DND-41 (cell line): ENCODE measurements at regions not wholly inside any gene's neighbourhood (a gene's known extent, or its start where the extent isn't known, plus 50 kb on each side); places are given as distances from the start of the nearest gene placed in this dataset.

ENCODE experiments used
- ATAC-seq: fragments of 200-7000 bp; cut with Tn5 transposase; 3 replicates; pipeline ENCODE4 v1.9.1; 2021; ENCODE audit warnings: low read depth; ENCODE audit not compliant: insufficient read depth
- DNase-seq: peaks from one replicate; pipeline ENCODE4 v3.0.0-alpha.2; 2020
- H2AFZ ChIP-seq: 2 replicates; pipeline ENCODE4 v1.6.0; 2012; ENCODE audit warnings: low read depth, low read length
- H3K27ac ChIP-seq: 2 replicates; pipeline ENCODE4 v1.5.1; 2012; ENCODE audit warnings: low read length, inconsistent platforms
- H3K27me3 ChIP-seq: fragments of 200-600 bp; sonication (generic); 2 replicates; pipeline ENCODE4 v1.6.0; 2012; ENCODE audit warnings: low read length, mild to moderate bottlenecking, inconsistent platforms; ENCODE audit not compliant: insufficient read depth, poor library complexity
- H3K36me3 ChIP-seq: 2 replicates; pipeline ENCODE4 v1.5.1; 2012; ENCODE audit warnings: low read length, inconsistent platforms; ENCODE audit not compliant: insufficient read depth
- H3K4me1 ChIP-seq: 2 replicates; pipeline ENCODE4 v1.5.1; 2012; ENCODE audit warnings: mild to moderate bottlenecking, low read length; ENCODE audit not compliant: insufficient read depth
- H3K4me2 ChIP-seq: 2 replicates; pipeline ENCODE4 v1.6.0; 2012; ENCODE audit warnings: mild to moderate bottlenecking, moderate library complexity, low read length, inconsistent platforms; ENCODE audit not compliant: insufficient read depth
- H3K4me3 ChIP-seq, 2 experiments: fragments of 200-600 bp in 1 of 2; shearing (Covaris generic) in 1 of 2; 2 replicates each; pipeline ENCODE4 v1.5.1; 2012 to 2016; ENCODE audit warnings: inconsistent platforms in 2 of 2, low read length in 2 of 2, mild to moderate bottlenecking in 2 of 2, low read depth in 1 of 2, moderate library complexity in 1 of 2
- H3K79me2 ChIP-seq: 2 replicates; pipeline ENCODE4 v1.6.0; 2012; ENCODE audit warnings: low read length, inconsistent platforms; ENCODE audit not compliant: insufficient read depth
- H3K9ac ChIP-seq: 2 replicates; pipeline ENCODE4 v1.6.0; 2012; ENCODE audit warnings: low read depth, mild to moderate bottlenecking, inconsistent platforms, low read length, moderate library complexity
- H3K9me3 ChIP-seq: 2 replicates; pipeline ENCODE4 v1.5.1; 2012; ENCODE audit warnings: low read length, moderate library complexity, mild to moderate bottlenecking, inconsistent platforms; ENCODE audit not compliant: insufficient read depth, severe bottlenecking
- H4K20me1 ChIP-seq: 2 replicates; pipeline ENCODE4 v1.6.0; 2012; ENCODE audit warnings: low read length; ENCODE audit not compliant: insufficient read depth
- CTCF ChIP-seq: IDR thresholded peaks from 2 replicates; pipeline ENCODE4 v1.5.1; 2012; ENCODE audit warnings: borderline replicate concordance, low read length, moderate library complexity, mild to moderate bottlenecking; ENCODE audit not compliant: poor library complexity, severe bottlenecking; ENCODE audit errors: extremely low read depth
- EZH2 ChIP-seq: IDR thresholded peaks from 3 replicates; pipeline ENCODE4 v1.6.1; 2012; ENCODE audit warnings: borderline replicate concordance, low read depth, mild to moderate bottlenecking, moderate library complexity, low read length, inconsistent platforms; ENCODE audit not compliant: severe bottlenecking

GRCh38 chr2:53504507-53504906 lies 263.1 kb upstream of the CHAC2 start:
- H3K4me1 ChIP-seq = no peaks in the 10 kb centered on the region
- H3K27ac ChIP-seq = no peak overlapping the region
- no peak overlapping the region for H3K4me2 ChIP-seq
- H2AFZ ChIP-seq = no peak overlapping the region
- H4K20me1 ChIP-seq = no peaks in the 10 kb centered on the region
- H3K79me2 ChIP-seq = no peaks in the 10 kb centered on the region
- H3K27me3 ChIP-seq = no peaks in the 10 kb centered on the region
- no peaks in the 10 kb centered on the region for H3K9me3 ChIP-seq
- no peak overlapping the region for H3K4me3 ChIP-seq
- no peaks in the 10 kb centered on the region for H3K36me3 ChIP-seq
- TF ChIP-seq EZH2 = no peak
- TF ChIP-seq CTCF = no peak
- no peak for ATAC-seq
- no peak for DNase-seq
- no peak overlapping the region for H3K9ac ChIP-seq

GRCh38 chr2:53500181-53500580 lies 267.4 kb upstream of the CHAC2 start:
- ATAC-seq (no peak), DNase-seq (no peak)
- Histone ChIP-seq H3K9me3 (no peaks in the 10 kb centered on the region), H3K9ac (no peak overlapping the region), H3K4me2 (no peak overlapping the region), H4K20me1 (no peaks in the 10 kb centered on the region), H3K36me3 (no peaks in the 10 kb centered on the region), H3K27me3 (no peaks in the 10 kb centered on the region), H3K4me3 (no peak overlapping the region), H3K4me1 (no peaks in the 10 kb centered on the region), H3K79me2 (no peaks in the 10 kb centered on the region), H3K27ac (no peak overlapping the region), H2AFZ (no peak overlapping the region)
- no peak for TF ChIP-seq EZH2
- TF ChIP-seq CTCF = no peak

- ATAC-seq (no peak), DNase-seq (no peak)
- no peak overlapping the region for H3K9ac ChIP-seq
- H4K20me1 ChIP-seq = no peaks in the 10 kb centered on the region
- no peak for TF ChIP-seq CTCF
- TF ChIP-seq EZH2 = no peak
- H3K4me2 ChIP-seq = no peak overlapping the region
- no peak overlapping the region for H2AFZ ChIP-seq
- H3K4me3 ChIP-seq = no peak overlapping the region
- no peak overlapping the region for H3K27ac ChIP-seq
- H3K36me3 ChIP-seq = no peaks in the 10 kb centered on the region
- no peaks in the 10 kb centered on the region for H3K9me3 ChIP-seq
- no peaks in the 10 kb centered on the region for H3K79me2 ChIP-seq
- no peaks in the 10 kb centered on the region for H3K4me1 ChIP-seq
- H3K27me3 ChIP-seq = no peaks in the 10 kb centered on the region
Measured at GRCh38 chr2:53498210-53498609, 269.4 kb upstream of the CHAC2 start.

- no peaks in the 10 kb centered on the region for H3K9me3 ChIP-seq
- H3K9ac ChIP-seq = no peak overlapping the region
- no peaks in the 10 kb centered on the region for H4K20me1 ChIP-seq
- no peaks in the 10 kb centered on the region for H3K27me3 ChIP-seq
- H3K4me2 ChIP-seq = no peak overlapping the region
- H2AFZ ChIP-seq = no peak overlapping the region
- no peak for DNase-seq
- no peaks in the 10 kb centered on the region for H3K36me3 ChIP-seq
- no peak for ATAC-seq
- H3K4me1 ChIP-seq = no peaks in the 10 kb centered on the region
- no peak overlapping the region for H3K4me3 ChIP-seq
- no peak for TF ChIP-seq CTCF
- no peak for TF ChIP-seq EZH2
- H3K27ac ChIP-seq = no peak overlapping the region
- H3K79me2 ChIP-seq = no peaks in the 10 kb centered on the region
Measured at GRCh38 chr2:53497020-53497419, 270.6 kb upstream of the CHAC2 start.
